Lung (tissue), 11 donors: ENCODE measurements at regions not wholly inside any gene's neighbourhood (a gene's known extent, or its start where the extent isn't known, plus 50 kb on each side); places are given as distances from the start of the nearest gene placed in this dataset.

Source experiments
- ATAC-seq: fragments of 200-7000 bp; cut with Tn5 transposase; one replicate; pipeline ENCODE4 v1.9.1; 2020; ENCODE audit warnings: moderate number of reproducible peaks; ENCODE audit not compliant: insufficient read depth, low FRiP score
- DNase-seq, 3 donors: peaks; one replicate each; pipeline ENCODE4 v3.0.0-alpha.2; 2013 to 2017
- H3K27ac ChIP-seq, 2 donors: one replicate each; pipeline ENCODE4 v1.5.1; 2013; ENCODE audit warnings: mild to moderate bottlenecking in 2 of 2, moderate library complexity in 2 of 2, control low read depth in 1 of 2, inconsistent platforms in 1 of 2, low read depth in 1 of 2, low read length in 1 of 2
- H3K27me3 ChIP-seq, 3 donors: one replicate each; pipeline ENCODE4 v1.5.1; 2013; ENCODE audit warnings: low read length in 2 of 3; ENCODE audit not compliant: control insufficient read depth in 3 of 3, insufficient read depth in 3 of 3
- H3K36me3 ChIP-seq, 4 donors: one replicate each; pipeline ENCODE4 v1.5.1; 2013; ENCODE audit warnings: low read length in 4 of 4, mild to moderate bottlenecking in 1 of 4, moderate library complexity in 1 of 4; ENCODE audit not compliant: control insufficient read depth in 4 of 4, insufficient read depth in 4 of 4
- H3K4me1 ChIP-seq, 5 donors: one replicate each; pipeline ENCODE4 v1.5.1; 2013; ENCODE audit warnings: low read length in 5 of 5, mild to moderate bottlenecking in 2 of 5, moderate library complexity in 1 of 5; ENCODE audit not compliant: control insufficient read depth in 5 of 5, insufficient read depth in 5 of 5
- H3K4me3 ChIP-seq: one replicate; pipeline ENCODE4 v1.5.1; 2013; ENCODE audit warnings: mild to moderate bottlenecking, control low read depth, moderate library complexity
- H3K9ac ChIP-seq, 2 donors: one replicate each; pipeline ENCODE4 v1.5.1; 2013; ENCODE audit warnings: low read length in 2 of 2, control low read depth in 1 of 2; ENCODE audit not compliant: insufficient read depth in 1 of 2
- H3K9me3 ChIP-seq, 4 donors: one replicate each; pipeline ENCODE4 v1.5.1; 2013; ENCODE audit warnings: low read length in 3 of 4, mild to moderate bottlenecking in 1 of 4, moderate library complexity in 1 of 4; ENCODE audit not compliant: control insufficient read depth in 4 of 4, insufficient read depth in 3 of 4
- WGBS, 2 donors: extraction: QIAGEN DNeasy Blood & Tissue Kit; methylation state at CpG; one replicate each; pipeline ENCODE4 v1.1.7; 2013; 5-methylcytosine and 5-hydroxymethylcytosine counted together
- TF ChIP-seq, protein P1 (sequence below): IDR thresholded peaks from 2 replicates; pipeline ENCODE4 v1.5.1; 2012; ENCODE audit warnings: mild to moderate bottlenecking; ENCODE audit errors: control extremely low read depth, extremely low read depth
- donor health status: control.
- donor health status: control.
- donor health status: Bipolar disorder and iron deficiency.
- donor health status: healthy.
- donor health status: DM: yes; HTN: yes; CAD: no.

DNA sequence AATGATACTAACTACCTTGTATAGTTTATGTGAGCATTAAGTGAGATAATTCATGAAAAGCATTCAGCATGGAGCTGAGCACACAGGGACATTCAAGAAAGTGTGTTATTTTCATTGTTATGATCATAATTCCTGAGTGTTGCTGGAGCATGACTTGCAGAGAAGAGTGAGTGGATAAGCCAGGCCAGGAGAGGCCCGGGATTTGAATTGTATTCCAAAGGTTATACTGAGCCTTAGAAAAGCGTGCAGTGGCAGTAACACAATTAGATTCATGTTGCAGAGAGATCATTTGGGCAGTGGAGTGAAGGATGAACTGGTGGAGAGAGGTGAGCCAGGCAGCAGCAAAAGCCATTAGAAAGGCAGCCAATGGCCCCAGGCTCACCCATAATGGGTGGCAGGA, 142.9 kb upstream of the SH3BP4 start:
- no peaks in the 10 kb centered on the region for H3K36me3 ChIP-seq
- no peak overlapping the region for H3K9ac ChIP-seq
- no peaks in the 10 kb centered on the region for H3K27me3 ChIP-seq
- ATAC-seq (no peak), DNase-seq (no peak)
- 65 to 87% methylated on average over 2 of the region's 2 CpGs for WGBS, 2 donors
- peaks cover 0 to 22% (median 4%) of the 10 kb centered on the region in 5 donors for H3K4me1 ChIP-seq
- TF ChIP-seq, protein P1, sequence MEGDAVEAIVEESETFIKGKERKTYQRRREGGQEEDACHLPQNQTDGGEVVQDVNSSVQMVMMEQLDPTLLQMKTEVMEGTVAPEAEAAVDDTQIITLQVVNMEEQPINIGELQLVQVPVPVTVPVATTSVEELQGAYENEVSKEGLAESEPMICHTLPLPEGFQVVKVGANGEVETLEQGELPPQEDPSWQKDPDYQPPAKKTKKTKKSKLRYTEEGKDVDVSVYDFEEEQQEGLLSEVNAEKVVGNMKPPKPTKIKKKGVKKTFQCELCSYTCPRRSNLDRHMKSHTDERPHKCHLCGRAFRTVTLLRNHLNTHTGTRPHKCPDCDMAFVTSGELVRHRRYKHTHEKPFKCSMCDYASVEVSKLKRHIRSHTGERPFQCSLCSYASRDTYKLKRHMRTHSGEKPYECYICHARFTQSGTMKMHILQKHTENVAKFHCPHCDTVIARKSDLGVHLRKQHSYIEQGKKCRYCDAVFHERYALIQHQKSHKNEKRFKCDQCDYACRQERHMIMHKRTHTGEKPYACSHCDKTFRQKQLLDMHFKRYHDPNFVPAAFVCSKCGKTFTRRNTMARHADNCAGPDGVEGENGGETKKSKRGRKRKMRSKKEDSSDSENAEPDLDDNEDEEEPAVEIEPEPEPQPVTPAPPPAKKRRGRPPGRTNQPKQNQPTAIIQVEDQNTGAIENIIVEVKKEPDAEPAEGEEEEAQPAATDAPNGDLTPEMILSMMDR = no peak
- no peak overlapping the region for H3K27ac ChIP-seq
- no peak overlapping the region for H3K4me3 ChIP-seq
- no peaks in the 10 kb centered on the region for H3K9me3 ChIP-seq

DNA sequence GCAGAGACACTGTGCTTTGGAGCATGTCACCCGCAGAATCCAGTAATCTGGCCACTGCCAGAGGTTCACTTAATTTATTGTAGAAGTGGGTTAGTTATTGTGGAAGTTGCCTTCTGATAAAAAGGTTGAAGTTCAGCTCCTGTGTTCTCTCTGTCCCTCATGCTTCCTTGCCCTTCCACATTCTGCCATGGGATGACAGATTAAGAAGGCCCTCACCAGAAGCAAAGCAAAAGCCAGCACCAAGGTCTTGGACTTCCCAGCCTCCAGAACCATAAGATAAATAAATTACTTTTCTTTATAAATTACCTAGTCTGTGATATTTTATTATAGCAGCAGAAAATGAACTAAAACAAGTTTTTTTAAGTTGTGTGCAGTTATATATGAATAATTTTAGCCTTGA, 145.0 kb upstream of the SH3BP4 start:
- 93 to 100% methylated on average over 1 of the region's 1 CpG for WGBS, 2 donors
- DNase-seq = no peak
- no peak for ATAC-seq
- Histone ChIP-seq H3K9me3 (no peaks in the 10 kb centered on the region), H3K9ac (no peak overlapping the region), H3K4me1 (peaks cover 0 to 3% (median 0%) of the 10 kb centered on the region in 5 donors), H3K27ac (no peak overlapping the region), H3K4me3 (no peak overlapping the region), H3K27me3 (no peaks in the 10 kb centered on the region), H3K36me3 (no peaks in the 10 kb centered on the region)
- TF ChIP-seq, protein P1 = no peak

DNA sequence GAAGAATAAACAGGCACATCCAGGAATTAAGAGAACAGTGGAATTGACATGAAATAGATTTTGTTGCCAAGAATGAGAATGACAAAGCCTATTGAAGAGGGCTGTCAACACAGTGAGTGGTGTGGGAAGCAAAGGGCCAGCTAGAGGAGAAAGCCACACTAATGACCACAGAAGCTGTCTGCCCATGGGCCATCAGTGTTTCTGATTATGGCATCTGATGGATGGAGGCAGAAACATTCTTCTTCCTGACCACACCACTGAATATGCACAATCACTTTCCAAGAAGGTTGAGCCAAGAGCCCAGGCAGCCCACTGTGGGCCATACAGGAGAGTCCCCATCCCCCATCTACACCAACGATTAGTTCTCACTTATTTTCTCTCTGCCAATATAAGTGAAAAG, 146.0 kb upstream of the SH3BP4 start:
- Histone ChIP-seq H3K4me1 (no peaks in the 10 kb centered on the region), H3K9ac (no peak overlapping the region), H3K36me3 (no peaks in the 10 kb centered on the region), H3K9me3 (no peaks in the 10 kb centered on the region), H3K27me3 (no peaks in the 10 kb centered on the region), H3K27ac (no peak overlapping the region), H3K4me3 (no peak overlapping the region)
- no peak for ATAC-seq
- no peak for DNase-seq
- 75 to 89% methylated on average over 1 of the region's 1 CpG for WGBS, 2 donors
- TF ChIP-seq, protein P1 = no peak

DNA sequence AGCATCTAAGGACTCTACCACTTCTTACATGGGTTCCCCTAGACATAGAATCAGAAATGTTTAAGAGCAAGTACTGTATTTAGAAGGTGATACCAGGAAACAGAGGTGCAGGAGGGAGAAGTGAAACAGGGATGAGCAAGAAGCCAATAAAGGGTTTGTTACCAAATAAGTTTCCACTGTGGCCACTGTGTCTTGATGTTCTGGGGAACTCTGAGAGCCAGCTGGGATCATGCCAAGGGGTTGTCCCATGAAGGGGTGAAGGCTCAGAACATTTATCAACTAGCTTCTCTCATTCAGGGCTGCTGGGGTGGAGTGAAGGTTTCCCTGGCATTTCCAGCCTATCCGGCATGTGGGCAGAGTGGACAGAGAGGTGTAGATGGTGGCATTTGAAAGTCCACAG, 147.1 kb upstream of the SH3BP4 start:
- TF ChIP-seq, protein P1 = no peak
- Histone ChIP-seq H3K4me3 (no peak overlapping the region), H3K27me3 (no peaks in the 10 kb centered on the region), H3K9ac (no peak overlapping the region), H3K27ac (no peak overlapping the region), H3K36me3 (no peaks in the 10 kb centered on the region), H3K4me1 (no peaks in the 10 kb centered on the region), H3K9me3 (no peaks in the 10 kb centered on the region)
- ATAC-seq = no peak
- DNase-seq = no peak
- 94 to 96% methylated on average over 1 of the region's 1 CpG for WGBS, 2 donors
